OCI-LY1 (cell line): ENCODE measurements at regions not wholly inside any gene's neighbourhood (a gene's known extent, or its start where the extent isn't known, plus 50 kb on each side); places are given as distances from the start of the nearest gene placed in this dataset.

Source experiments
- H2AFZ ChIP-seq: fragments of 200-600 bp; sonication (generic), shearing (Covaris generic); 2 replicates; pipeline ENCODE4 v1.6.0; 2014; ENCODE audit warnings: antibody characterized with exemption, mild to moderate bottlenecking, low read length
- H3F3A ChIP-seq: fragments of 200-600 bp; sonication (generic), shearing (Covaris generic); 2 replicates; pipeline ENCODE4 v1.6.0; 2014; ENCODE audit warnings: mild to moderate bottlenecking, antibody characterized with exemption, low read length, moderate library complexity; ENCODE audit not compliant: insufficient read depth
- H3K27ac ChIP-seq: fragments of 200-600 bp; sonication (generic); 2 replicates; pipeline ENCODE4 v1.5.1; 2014; ENCODE audit warnings: low read length, mixed run types, mild to moderate bottlenecking, low read depth; ENCODE audit not compliant: poor library complexity, severe bottlenecking
- H3K27me3 ChIP-seq: fragments of 200-600 bp; sonication (generic); 2 replicates; pipeline ENCODE4 v1.6.0; 2014; ENCODE audit warnings: antibody characterized with exemption, mild to moderate bottlenecking, low read length, moderate library complexity; ENCODE audit not compliant: insufficient read depth
- H3K36me3 ChIP-seq: fragments of 200-600 bp; sonication (generic); 2 replicates; pipeline ENCODE4 v1.6.1; 2014; ENCODE audit warnings: mild to moderate bottlenecking, antibody characterized with exemption, low read length, moderate library complexity, mixed read lengths; ENCODE audit not compliant: insufficient read depth
- H3K4me1 ChIP-seq: fragments of 200-600 bp; sonication (generic); 2 replicates; pipeline ENCODE4 v1.5.1; 2014; ENCODE audit warnings: mild to moderate bottlenecking, low read length, moderate library complexity; ENCODE audit not compliant: insufficient read depth, severe bottlenecking
- H3K4me2 ChIP-seq: fragments of 200-600 bp; sonication (generic), shearing (Covaris generic); 2 replicates; pipeline ENCODE4 v1.6.1; 2014; ENCODE audit warnings: low read length
- H3K4me3 ChIP-seq: fragments of 200-600 bp; sonication (generic); 2 replicates; pipeline ENCODE4 v1.5.1; 2014; ENCODE audit warnings: low read length, low read depth, mild to moderate bottlenecking, mixed read lengths; ENCODE audit not compliant: poor library complexity, severe bottlenecking
- H3K79me2 ChIP-seq: fragments of 200-600 bp; shearing (Covaris generic); 2 replicates; pipeline ENCODE4 v1.6.1; 2016; ENCODE audit warnings: mixed run types, low read length, mixed read lengths; ENCODE audit not compliant: insufficient read depth
- H3K9ac ChIP-seq: fragments of 200-600 bp; sonication (generic), shearing (Covaris generic); 2 replicates; pipeline ENCODE4 v1.6.1; 2014; ENCODE audit warnings: mild to moderate bottlenecking, low read length, mixed read lengths
- H3K9me2 ChIP-seq: fragments of 200-600 bp; sonication (generic), shearing (Covaris generic); 2 replicates; pipeline ENCODE4 v1.6.1; 2014; ENCODE audit warnings: low read depth, mild to moderate bottlenecking, low read length, mixed read lengths
- H3K9me3 ChIP-seq: fragments of 200-600 bp; shearing (Covaris generic); 2 replicates; pipeline ENCODE4 v1.6.1; 2014; ENCODE audit warnings: low read length, mixed read lengths
- H4K20me1 ChIP-seq: fragments of 200-600 bp; sonication (generic), shearing (Covaris generic); 2 replicates; pipeline ENCODE4 v1.6.0; 2016; ENCODE audit warnings: mild to moderate bottlenecking, low read length; ENCODE audit not compliant: insufficient read depth
- CTCF ChIP-seq: fragments of 200-600 bp; sonication (generic), shearing (Covaris generic); IDR thresholded peaks from 2 replicates; pipeline ENCODE4 v1.5.1; 2017; ENCODE audit warnings: mild to moderate bottlenecking, antibody characterized with exemption, low read length, moderate library complexity, mixed read lengths
- EZH2 ChIP-seq: fragments of 200-600 bp; sonication (generic), shearing (Covaris generic); IDR thresholded peaks from 2 replicates; pipeline ENCODE4 v1.8.0; 2017; ENCODE audit warnings: borderline replicate concordance, mixed run types, mild to moderate bottlenecking, antibody characterized with exemption, low read length, moderate library complexity, mixed read lengths

GRCh38 chr3:30236011-30236410 is 370.4 kb upstream of the TGFBR2 start:
- H4K20me1 ChIP-seq, result no peaks in the 10 kb centered on the region
- no peaks in the 10 kb centered on the region for H3K9me3 ChIP-seq
- no peaks in the 10 kb centered on the region for H3K36me3 ChIP-seq
- H3K9me2 ChIP-seq, result no peaks in the 10 kb centered on the region
- H3K4me3 ChIP-seq, result no peak overlapping the region
- H2AFZ ChIP-seq, result no peak overlapping the region
- no peaks in the 10 kb centered on the region for H3K4me1 ChIP-seq
- no peak overlapping the region for H3K9ac ChIP-seq
- H3K79me2 ChIP-seq, result no peaks in the 10 kb centered on the region
- H3K4me2 ChIP-seq, result no peak overlapping the region
- H3K27ac ChIP-seq, result no peak overlapping the region
- TF ChIP-seq CTCF, result no peak
- TF ChIP-seq EZH2, result no peak
- no peaks in the 10 kb centered on the region for H3K27me3 ChIP-seq
- H3F3A ChIP-seq, result no peaks in the 10 kb centered on the region

GRCh38 chr3:30241721-30242120 is 364.7 kb upstream of the TGFBR2 start:
- no peaks in the 10 kb centered on the region for H3K4me1 ChIP-seq
- H4K20me1 ChIP-seq, result no peaks in the 10 kb centered on the region
- no peak overlapping the region for H3K4me3 ChIP-seq
- no peak overlapping the region for H3K27ac ChIP-seq
- H3K36me3 ChIP-seq, result no peaks in the 10 kb centered on the region
- H3K9me2 ChIP-seq, result no peaks in the 10 kb centered on the region
- TF ChIP-seq EZH2 (no peak), CTCF (no peak)
- H3K79me2 ChIP-seq, result no peaks in the 10 kb centered on the region
- H3K27me3 ChIP-seq, result no peaks in the 10 kb centered on the region
- no peak overlapping the region for H3K4me2 ChIP-seq
- no peak overlapping the region for H3K9ac ChIP-seq
- H2AFZ ChIP-seq, result no peak overlapping the region
- no peaks in the 10 kb centered on the region for H3K9me3 ChIP-seq
- no peaks in the 10 kb centered on the region for H3F3A ChIP-seq

GRCh38 chr3:30245858-30246622 is 360.4 kb upstream of the TGFBR2 start:
- Histone ChIP-seq H3K4me3 (no peak overlapping the region), H3K79me2 (no peaks in the 10 kb centered on the region), H3K36me3 (no peaks in the 10 kb centered on the region), H3F3A (no peaks in the 10 kb centered on the region), H3K9ac (no peak overlapping the region), H3K9me3 (no peaks in the 10 kb centered on the region), H4K20me1 (no peaks in the 10 kb centered on the region), H3K4me1 (no peaks in the 10 kb centered on the region), H3K27me3 (no peaks in the 10 kb centered on the region), H2AFZ (no peak overlapping the region), H3K27ac (no peak overlapping the region), H3K4me2 (no peak overlapping the region), H3K9me2 (no peaks in the 10 kb centered on the region)
- no peak for TF ChIP-seq EZH2
- no peak for TF ChIP-seq CTCF
